CD4-positive, alpha-beta T cell (primary cell): ENCODE measurements at regions not wholly inside any gene's neighbourhood (a gene's known extent, or its start where the extent isn't known, plus 50 kb on each side); places are given as distances from the start of the nearest gene placed in this dataset.

Source experiments
- ATAC-seq: fragments of 200-7000 bp; cut with Tn5 transposase; one replicate; pipeline ENCODE4 v1.10.0; 2022; ENCODE audit warnings: mild to moderate bottlenecking; ENCODE audit not compliant: poor library complexity
- CTCF ChIA-PET: fragments of 350-600 bp; sonication (Branson Sonifier 250); formaldehyde crosslinking; loops from one replicate; lab custom pipeline; 2021; ENCODE audit warnings: antibody characterized with exemption, inconsistent platforms; lab: Charles Lee
- POLR2A ChIA-PET: fragments of 350-600 bp; sonication (Branson Sonifier 250); formaldehyde crosslinking; loops from one replicate; lab custom pipeline; 2021; ENCODE audit warnings: antibody characterized with exemption, inconsistent platforms; lab: Charles Lee
- DNase-seq, 14 experiments: peaks; one replicate each; pipeline ENCODE4 v3.0.0-alpha.2; 2013 to 2020; ENCODE audit warnings: mixed read lengths in 2 of 14
- H3K27ac ChIP-seq, 2 donors: one replicate each; pipeline versions ENCODE4 v1.5.1 to v1.7.0; 2013; ENCODE audit warnings: low read length in 2 of 2, low read depth in 1 of 2, mild to moderate bottlenecking in 1 of 2
- H3K27me3 ChIP-seq, 2 experiments: 1 replicate in 1 of 2; 2 replicates in 1 of 2; pipeline versions ENCODE4 v1.6.1 to v1.7.0; 2013; ENCODE audit warnings: low read length in 2 of 2, control low read depth in 1 of 2, mild to moderate bottlenecking in 1 of 2, moderate library complexity in 1 of 2; ENCODE audit not compliant: insufficient read depth in 2 of 2, control insufficient read depth in 1 of 2
- H3K36me3 ChIP-seq: one replicate; pipeline ENCODE4 v1.6.1; 2013; ENCODE audit warnings: low read length, control low read depth; ENCODE audit not compliant: insufficient read depth
- H3K4me1 ChIP-seq: one replicate; pipeline ENCODE4 v1.6.1; 2013; ENCODE audit warnings: low read length, control low read depth; ENCODE audit not compliant: insufficient read depth
- H3K4me3 ChIP-seq: one replicate; pipeline ENCODE4 v1.5.1; 2013; ENCODE audit warnings: mild to moderate bottlenecking, low read length, moderate library complexity
- H3K9me3 ChIP-seq, 2 experiments: 1 replicate in 1 of 2; 2 replicates in 1 of 2; pipeline versions ENCODE4 v1.6.1 to v1.7.0; 2013; ENCODE audit warnings: low read length in 2 of 2, mild to moderate bottlenecking in 2 of 2, control low read depth in 1 of 2, moderate library complexity in 1 of 2; ENCODE audit not compliant: control insufficient read depth in 1 of 2, insufficient read depth in 1 of 2
- H3K27ac Mint-ChIP-seq: one replicate; pipeline ENCODE4 v1.8.0; 2020; ENCODE audit warnings: mixed read lengths
- H3K27me3 Mint-ChIP-seq: one replicate; pipeline ENCODE4 v1.8.0; 2021; ENCODE audit warnings: mixed read lengths
- H3K36me3 Mint-ChIP-seq: one replicate; pipeline ENCODE4 v1.8.0; 2021; ENCODE audit warnings: low read depth, mixed read lengths
- H3K4me1 Mint-ChIP-seq: one replicate; pipeline ENCODE4 v1.8.0; 2021; ENCODE audit warnings: low read depth, mixed read lengths
- H3K4me3 Mint-ChIP-seq: one replicate; pipeline ENCODE4 v1.8.0; 2020; ENCODE audit warnings: mild to moderate bottlenecking, mixed read lengths
- H3K9me3 Mint-ChIP-seq: one replicate; pipeline ENCODE4 v1.8.0; 2020; ENCODE audit warnings: mixed read lengths
- CTCF ChIP-seq: fragments of 200-600 bp; IDR thresholded peaks from one replicate; pipeline ENCODE4 v1.8.0; 2022; ENCODE audit warnings: antibody characterized with exemption, mild to moderate bottlenecking
- intact Hi-C, 2 experiments: fragments of 100-400 bp; cut with DNase I in 1 of 2; cut with micrococcal nuclease in 1 of 2; formaldehyde crosslinking; loops; one replicate each; pipeline versions ENCODE4 v1.15.1 to v1.9.0; 2023 to 2025; cut with DNase I, micrococcal nuclease

- ATAC-seq: no peak
These were observed 59.3 kb downstream of the C7orf25 start for GRCh38 chr7:42852531-42852930.

GRCh38 chr7:42843205-42843800, 68.6 kb downstream of the C7orf25 start:
- no peak for TF ChIP-seq CTCF
- no peaks in the 10 kb centered on the region for H3K36me3 Mint-ChIP-seq
- H3K27ac Mint-ChIP-seq: no peak overlapping the region
- CTCF ChIA-PET: no interaction called here
- Histone ChIP-seq H3K4me3 (no peak overlapping the region), H3K27me3 (peaks cover 0 to 5% of the 10 kb centered on the region in 2 experiments), H3K27ac (no peak overlapping the region), H3K36me3 (no peaks in the 10 kb centered on the region), H3K4me1 (no peaks in the 10 kb centered on the region), H3K9me3 (no peaks in the 10 kb centered on the region)
- POLR2A ChIA-PET: no interaction called here
- no peak overlapping the region for H3K4me3 Mint-ChIP-seq
- no peaks in the 10 kb centered on the region for H3K4me1 Mint-ChIP-seq
- ATAC-seq: no peak
- intact Hi-C loops: no loop called here
- no peaks in the 10 kb centered on the region for H3K9me3 Mint-ChIP-seq
- no peak for DNase-seq
- peaks cover 49% of the 10 kb centered on the region for H3K27me3 Mint-ChIP-seq

More at GRCh38 chr7:42852531-42852930, 59.3 kb downstream of the C7orf25 start:
- H3K27me3 Mint-ChIP-seq: peaks cover 26% of the 10 kb centered on the region
- H3K36me3 Mint-ChIP-seq: no peaks in the 10 kb centered on the region
- H3K9me3 ChIP-seq: peaks cover 0 to 5% of the 10 kb centered on the region in 2 experiments
- H3K27ac Mint-ChIP-seq: no peak overlapping the region
- H3K27me3 ChIP-seq: peaks cover 17 to 43% of the 10 kb centered on the region in 2 experiments
- no peak for DNase-seq
- H3K4me3 Mint-ChIP-seq: no peak overlapping the region
- H3K4me1 ChIP-seq: no peaks in the 10 kb centered on the region
- ChIA-PET CTCF (no interaction called here), POLR2A (no interaction called here)
- H3K36me3 ChIP-seq: no peaks in the 10 kb centered on the region
- H3K27ac ChIP-seq: no peak overlapping the region
- intact Hi-C loops: no loop called here
- no peaks in the 10 kb centered on the region for H3K4me1 Mint-ChIP-seq
- H3K4me3 ChIP-seq: no peak overlapping the region
- TF ChIP-seq CTCF: no peak
- H3K9me3 Mint-ChIP-seq: no peaks in the 10 kb centered on the region

GRCh38 chr7:42834676-42835075, 77.2 kb downstream of the C7orf25 start:
- CTCF ChIA-PET: no interaction called here
- intact Hi-C loops: no loop called here
- Histone ChIP-seq H3K4me3 (no peak overlapping the region), H3K27ac (no peak overlapping the region), H3K9me3 (no peaks in the 10 kb centered on the region), H3K4me1 (no peaks in the 10 kb centered on the region), H3K27me3 (no peaks in the 10 kb centered on the region), H3K36me3 (no peaks in the 10 kb centered on the region)
- Mint-ChIP-seq H3K4me1 (no peaks in the 10 kb centered on the region), H3K27me3 (peaks cover 35% of the 10 kb centered on the region), H3K9me3 (no peaks in the 10 kb centered on the region), H3K4me3 (no peak overlapping the region), H3K36me3 (no peaks in the 10 kb centered on the region), H3K27ac (no peak overlapping the region)
- ATAC-seq (no peak), DNase-seq (no peak)
- POLR2A ChIA-PET: no interaction called here
- no peak for TF ChIP-seq CTCF
